Gastrocnemius medialis (tissue), 4 donors: ENCODE measurements at regions not wholly inside any gene's neighbourhood (a gene's known extent, or its start where the extent isn't known, plus 50 kb on each side); places are given as distances from the start of the nearest gene placed in this dataset.

Experiments
- CTCF ChIP-seq, 5 experiments: fragments of 450-650 bp in 3 of 5; fragments of 200-600 bp in 2 of 5; sonication (generic) in 2 of 5; IDR thresholded peaks in 4 of 5; conservative IDR thresholded peaks in 1 of 5; 1 replicate in 4 of 5; 2 replicates in 1 of 5; pipeline ENCODE4 v1.5.1; 2016 to 2019; ENCODE audit warnings: antibody characterized with exemption in 5 of 5, mild to moderate bottlenecking in 3 of 5, moderate library complexity in 3 of 5
- POLR2A ChIP-seq, 2 donors: fragments of 450-650 bp; IDR thresholded peaks; one replicate each; pipeline ENCODE4 v1.6.1; 2017; ENCODE audit warnings: antibody characterized with exemption in 2 of 2, mild to moderate bottlenecking in 2 of 2, moderate library complexity in 2 of 2

GRCh38 chr3:8080464-8080863, 421.2 kb upstream of the LMCD1 start:
- TF ChIP-seq POLR2A (IDR thresholded peaks at IDR 0.05), result no peak
- no peak for TF ChIP-seq CTCF (IDR thresholded peaks at IDR 0.05 in 4 of 5, conservative IDR thresholded peaks at IDR 0.05 in 1 of 5)
